HG03442 (cell line): ENCODE measurements at regions not wholly inside any gene's neighbourhood (a gene's known extent, or its start where the extent isn't known, plus 50 kb on each side); places are given as distances from the start of the nearest gene placed in this dataset.

Source experiments
- ATAC-seq: cut with Tn5 transposase; IDR thresholded peaks from one replicate; pipeline ENCODE4 v1.9.1; 2021; ENCODE audit warnings: mild to moderate bottlenecking, moderate library complexity; ENCODE audit not compliant: unreplicated experiment

GRCh38 chr2:67216103-67216502, 181.0 kb upstream of the ETAA1 start:
- no peak for ATAC-seq

- ATAC-seq: no peak
Observed at GRCh38 chr2:67216881-67217280, 180.3 kb upstream of the ETAA1 start.

DNA sequence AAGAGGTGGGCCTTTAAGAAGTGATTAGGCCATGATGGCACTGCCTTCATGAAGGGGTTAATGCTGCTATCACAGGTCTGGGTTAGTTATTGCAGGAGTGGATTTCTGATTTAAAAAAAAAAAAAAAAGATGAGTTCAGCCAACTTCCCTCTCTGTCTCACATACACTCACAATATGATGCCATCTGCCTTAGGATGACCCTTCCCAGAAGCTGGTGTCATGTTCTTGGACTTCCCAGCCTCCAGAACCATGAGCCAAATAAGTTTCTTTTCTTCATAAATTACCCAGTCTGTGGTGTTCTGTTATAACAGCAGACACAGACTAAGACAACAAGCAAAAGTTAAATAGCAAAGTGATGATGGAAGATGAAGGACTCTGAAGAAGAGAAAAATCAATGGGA, 179.7 kb upstream of the ETAA1 start:
- ATAC-seq: no peak

DNA sequence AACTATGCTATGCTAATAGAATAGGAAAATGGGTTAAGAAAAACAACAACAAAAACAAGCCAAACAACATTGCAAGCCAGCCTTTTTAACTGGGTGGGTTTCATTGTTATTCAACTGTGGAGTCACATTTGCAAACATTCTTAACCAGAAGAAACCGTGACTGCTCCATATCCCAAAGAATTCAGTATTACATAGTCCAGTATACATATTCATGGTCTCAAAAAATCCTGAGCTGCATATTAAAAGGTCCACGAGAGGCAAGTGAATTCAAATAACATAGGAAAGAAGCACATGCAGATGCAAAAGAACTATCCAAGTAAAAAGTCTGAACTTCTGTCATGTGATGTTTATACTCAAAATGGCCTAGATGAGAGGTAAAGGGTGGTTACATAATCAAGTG, 179.1 kb upstream of the ETAA1 start:
- no peak for ATAC-seq

GRCh38 chr2:67219651-67220050, 177.5 kb upstream of the ETAA1 start:
- ATAC-seq: no peak

- ATAC-seq: no peak
Observed at GRCh38 chr2:67221266-67221665, 175.9 kb upstream of the ETAA1 start.

DNA sequence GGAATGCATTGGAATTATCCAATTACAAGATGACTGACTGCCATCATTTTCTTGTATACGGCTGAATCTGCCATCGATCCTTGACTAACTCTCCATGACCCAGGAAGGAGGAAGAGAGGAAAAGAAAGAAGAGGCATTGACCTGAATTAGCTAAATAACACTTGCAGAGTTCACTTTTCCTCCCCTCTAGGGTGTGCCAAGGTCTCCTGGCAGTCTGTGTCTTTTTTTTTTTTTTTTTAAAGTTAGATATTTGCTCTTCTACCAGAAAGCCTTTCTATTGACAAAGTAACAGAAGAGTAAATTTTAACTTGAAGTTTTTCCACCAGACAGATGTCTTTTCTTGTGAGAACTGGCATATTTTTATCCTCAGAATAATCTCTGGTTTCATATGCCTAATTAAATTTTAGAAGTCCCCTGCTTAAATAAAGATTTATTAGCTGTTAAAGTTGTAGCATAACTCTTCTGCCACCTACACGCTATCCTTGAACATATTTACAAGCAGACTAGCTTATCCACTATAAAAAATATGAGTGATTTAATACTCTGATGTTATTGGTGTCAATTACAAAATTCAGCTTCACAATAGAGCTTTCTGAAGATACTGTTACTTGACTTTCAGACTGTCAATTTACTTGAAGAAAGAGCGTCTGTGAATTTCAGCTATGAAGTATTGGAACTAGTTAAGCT, 171.7 kb upstream of the ETAA1 start:
- no peak for ATAC-seq

DNA sequence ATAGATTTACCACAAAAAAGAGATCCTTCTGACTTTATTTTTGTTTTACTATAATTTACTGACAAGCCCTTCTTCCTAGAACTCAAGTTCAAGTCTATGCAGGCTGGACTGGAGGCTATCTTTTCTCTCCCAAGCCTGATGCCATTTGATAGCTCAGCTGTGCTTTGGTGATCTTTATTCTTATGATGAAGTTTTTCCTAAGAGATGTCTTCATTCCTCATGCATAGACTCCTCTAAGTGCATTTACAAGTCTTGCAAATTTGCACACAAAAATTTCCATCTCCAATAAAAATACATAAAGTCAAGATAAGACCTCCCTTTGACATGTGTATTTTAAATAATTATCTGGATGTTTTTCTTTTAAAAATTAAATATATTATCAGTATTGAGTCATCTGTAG, 167.4 kb upstream of the ETAA1 start:
- no peak for ATAC-seq

GRCh38 chr2:67232936-67233335, 164.2 kb upstream of the ETAA1 start:
- ATAC-seq: no peak

- ATAC-seq: no peak
Observed at GRCh38 chr2:67234440-67234839, 162.7 kb upstream of the ETAA1 start.

GRCh38 chr2:67237288-67237687, 159.8 kb upstream of the ETAA1 start:
- no peak for ATAC-seq

DNA sequence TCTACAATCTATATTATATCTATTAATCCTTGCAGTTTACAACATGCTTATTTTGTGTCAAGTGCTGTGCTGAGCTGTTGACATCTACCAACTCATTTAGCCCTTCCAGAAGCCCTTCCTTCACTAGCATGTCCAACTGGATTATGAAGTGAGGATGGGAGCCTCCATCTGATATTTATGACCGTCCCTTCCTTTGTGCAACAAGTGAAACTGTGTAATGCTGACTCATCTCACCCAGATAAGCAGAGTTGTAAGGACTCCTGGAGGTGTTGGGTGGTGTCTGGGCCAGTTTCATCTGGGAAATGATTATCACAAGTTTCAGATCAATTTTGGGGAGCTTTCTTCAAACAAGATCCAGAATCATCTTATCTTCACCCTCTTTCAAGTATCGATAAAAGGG, 156.6 kb upstream of the ETAA1 start:
- ATAC-seq: no peak

GRCh38 chr2:67241453-67241852, 155.7 kb upstream of the ETAA1 start:
- no peak for ATAC-seq

- no peak for ATAC-seq
Observed at GRCh38 chr2:67242456-67242855, 154.7 kb upstream of the ETAA1 start.

- no peak for ATAC-seq
Observed at GRCh38 chr2:67243919-67244318, 153.2 kb upstream of the ETAA1 start.

DNA sequence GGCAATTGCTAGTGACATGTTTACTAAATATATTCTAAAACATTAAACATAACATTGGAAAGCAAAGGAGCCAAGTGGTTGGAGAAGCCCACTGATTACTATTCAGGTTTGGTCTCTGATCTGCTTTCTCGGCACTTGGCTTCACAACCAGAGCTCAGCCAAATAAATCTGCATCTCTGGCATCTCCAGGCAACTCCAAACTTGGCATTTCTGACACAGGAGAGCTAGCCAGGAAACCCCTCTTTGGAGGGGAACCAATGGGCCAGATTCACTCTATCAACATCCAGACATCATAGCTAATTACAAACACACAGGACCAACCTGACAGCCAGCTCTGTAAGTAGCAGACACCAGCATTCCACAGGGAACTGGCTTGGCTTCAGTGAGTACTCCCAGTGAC, 150.3 kb upstream of the ETAA1 start:
- no peak for ATAC-seq

DNA sequence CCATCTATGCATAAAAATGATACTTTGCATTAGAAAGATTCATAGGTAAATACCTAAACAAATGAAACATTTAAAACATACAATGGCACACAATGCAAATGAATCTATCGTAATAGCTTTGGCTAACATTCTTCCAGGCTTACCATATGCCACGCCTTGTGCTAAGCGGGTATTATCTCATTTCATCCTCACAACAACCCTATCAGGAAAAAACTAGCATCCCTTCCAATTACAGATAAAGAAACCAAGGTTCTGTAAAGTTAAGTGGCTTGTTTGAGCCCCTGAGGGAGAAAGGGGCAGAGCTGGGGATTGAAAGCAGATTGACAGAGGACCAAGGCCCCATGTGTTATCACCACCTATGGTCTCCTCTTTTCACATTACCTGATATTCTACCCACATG, 145.4 kb upstream of the ETAA1 start:
- ATAC-seq: no peak

DNA sequence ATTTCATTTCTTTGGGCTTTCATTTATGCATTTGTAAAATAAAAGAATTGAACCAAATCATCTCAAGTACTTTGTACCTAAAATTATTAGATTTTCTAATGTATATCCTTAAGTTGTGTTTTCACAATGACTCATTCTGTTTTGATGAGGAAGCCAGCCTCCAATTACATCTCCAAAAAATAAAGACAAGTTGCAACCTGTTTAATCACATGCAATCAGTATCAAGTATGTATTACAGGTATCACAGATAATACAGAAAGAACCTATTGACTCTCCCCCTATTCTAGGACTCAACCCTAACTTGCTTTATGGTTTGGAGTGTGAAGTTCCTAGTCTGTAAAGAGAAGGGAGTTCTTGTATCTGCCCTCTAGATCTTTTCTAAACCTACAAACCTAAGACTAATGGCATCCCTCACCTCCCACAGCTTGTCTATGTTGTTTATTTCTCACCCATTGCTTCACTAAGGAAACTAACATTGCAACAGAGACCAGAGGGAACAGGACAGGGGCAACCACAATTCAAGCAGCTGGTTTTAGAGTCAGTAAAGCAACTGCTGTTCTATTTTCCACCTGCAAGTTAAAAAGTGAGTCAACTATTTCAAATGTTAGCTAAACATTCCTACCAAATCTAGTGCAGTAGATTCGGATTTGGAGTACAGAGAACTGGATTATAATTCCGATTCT, 141.1 kb upstream of the ETAA1 start:
- no peak for ATAC-seq

- ATAC-seq: no peak
Observed at GRCh38 chr2:67256892-67257291, 140.2 kb upstream of the ETAA1 start.

- no peak for ATAC-seq
Observed at GRCh38 chr2:67258122-67258521, 139.0 kb upstream of the ETAA1 start.

DNA sequence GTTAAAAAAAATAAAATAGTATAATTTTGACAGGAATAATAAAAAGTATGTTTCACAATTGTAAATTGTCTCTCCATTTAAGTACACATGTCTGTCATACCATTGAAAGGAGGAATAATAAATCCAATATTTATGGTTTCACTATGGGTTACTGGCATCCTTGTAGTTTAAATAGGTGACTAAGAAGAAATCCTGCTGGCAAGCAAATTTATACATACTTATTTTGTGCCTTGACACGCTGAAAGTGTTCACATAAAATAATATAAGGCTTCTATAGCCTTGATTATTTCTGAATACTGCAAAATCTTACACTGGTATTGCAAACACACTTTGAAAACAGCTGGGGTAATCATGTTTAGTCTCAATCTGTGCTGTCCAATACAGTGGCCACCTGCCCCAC, 138.3 kb upstream of the ETAA1 start:
- no peak for ATAC-seq

GRCh38 chr2:67259556-67260342, 137.4 kb upstream of the ETAA1 start:
- no peak for ATAC-seq
